ENCODE measurements at regions not wholly inside any gene's neighbourhood (a gene's known extent, or its start where the extent isn't known, plus 50 kb on each side); places are given as distances from the start of the nearest gene placed in this dataset.

DNA sequence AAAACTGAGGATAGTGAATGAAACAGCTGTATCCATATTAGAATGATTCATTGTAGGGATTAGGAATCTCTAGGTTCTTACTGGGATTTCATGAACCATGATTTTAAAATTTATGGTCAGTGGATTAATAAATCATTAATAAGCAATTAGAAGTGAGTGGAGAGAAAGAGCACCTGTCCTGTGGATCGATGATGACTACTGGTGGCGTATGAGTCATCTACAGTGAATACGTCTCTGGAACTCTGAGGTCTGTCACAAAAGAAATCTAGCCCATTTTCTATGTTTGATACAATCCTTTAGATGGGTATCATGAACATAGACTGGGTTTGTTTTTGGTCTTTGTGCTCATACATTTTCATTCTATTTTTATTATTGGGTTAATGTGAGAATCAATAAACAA lies 77.3 kb upstream of the RTL1 start:
- TF ChIP-seq, protein P1, sequence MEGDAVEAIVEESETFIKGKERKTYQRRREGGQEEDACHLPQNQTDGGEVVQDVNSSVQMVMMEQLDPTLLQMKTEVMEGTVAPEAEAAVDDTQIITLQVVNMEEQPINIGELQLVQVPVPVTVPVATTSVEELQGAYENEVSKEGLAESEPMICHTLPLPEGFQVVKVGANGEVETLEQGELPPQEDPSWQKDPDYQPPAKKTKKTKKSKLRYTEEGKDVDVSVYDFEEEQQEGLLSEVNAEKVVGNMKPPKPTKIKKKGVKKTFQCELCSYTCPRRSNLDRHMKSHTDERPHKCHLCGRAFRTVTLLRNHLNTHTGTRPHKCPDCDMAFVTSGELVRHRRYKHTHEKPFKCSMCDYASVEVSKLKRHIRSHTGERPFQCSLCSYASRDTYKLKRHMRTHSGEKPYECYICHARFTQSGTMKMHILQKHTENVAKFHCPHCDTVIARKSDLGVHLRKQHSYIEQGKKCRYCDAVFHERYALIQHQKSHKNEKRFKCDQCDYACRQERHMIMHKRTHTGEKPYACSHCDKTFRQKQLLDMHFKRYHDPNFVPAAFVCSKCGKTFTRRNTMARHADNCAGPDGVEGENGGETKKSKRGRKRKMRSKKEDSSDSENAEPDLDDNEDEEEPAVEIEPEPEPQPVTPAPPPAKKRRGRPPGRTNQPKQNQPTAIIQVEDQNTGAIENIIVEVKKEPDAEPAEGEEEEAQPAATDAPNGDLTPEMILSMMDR (IDR thresholded peaks at IDR 0.05): no peak
- no peak for TF ChIP-seq POLR2A (IDR thresholded peaks at IDR 0.05)

Measured in right lobe of liver (tissue), 4 donors.